B cell (primary cell): ENCODE measurements at regions not wholly inside any gene's neighbourhood (a gene's known extent, or its start where the extent isn't known, plus 50 kb on each side); places are given as distances from the start of the nearest gene placed in this dataset.

ENCODE experiments used
- ATAC-seq: fragments of 200-7000 bp; cut with Tn5 transposase; one replicate; pipeline ENCODE4 v1.10.0; 2021; ENCODE audit warnings: low read depth, mild to moderate bottlenecking, moderate number of reproducible peaks, moderate library complexity
- CTCF ChIA-PET: fragments of 350-600 bp; sonication (Branson Sonifier 250); formaldehyde crosslinking; loops from one replicate; lab custom pipeline; 2021; ENCODE audit warnings: antibody characterized with exemption, inconsistent platforms; lab: Charles Lee
- POLR2A ChIA-PET: fragments of 350-600 bp; sonication (Branson Sonifier 250); formaldehyde crosslinking; loops from one replicate; lab custom pipeline; 2021; ENCODE audit warnings: antibody characterized with exemption; lab: Charles Lee
- DNase-seq: peaks from one replicate; pipeline ENCODE4 v3.0.0; 2013
- H2AFZ ChIP-seq: 2 replicates; pipeline ENCODE4 v1.6.1; 2012; ENCODE audit warnings: mild to moderate bottlenecking, low read depth, low read length; ENCODE audit not compliant: insufficient read depth, poor library complexity, severe bottlenecking
- H3K27ac ChIP-seq, 2 donors: 1 replicate in 1 of 2; 2 replicates in 1 of 2; pipeline ENCODE4 v1.5.1; 2012 to 2013; ENCODE audit warnings: low read length in 2 of 2, mild to moderate bottlenecking in 2 of 2, moderate library complexity in 1 of 2
- H3K27me3 ChIP-seq, 4 experiments: fragments of 200-600 bp in 1 of 4; sonication (generic) in 1 of 4; replicated peaks in 1 of 4; 1 replicate in 2 of 4; 2 replicates in 2 of 4; pipeline versions ENCODE4 v1.6.1 to v1.7.0; 2013 to 2016; ENCODE audit warnings: low read length in 3 of 4, mild to moderate bottlenecking in 2 of 4, mixed read lengths in 1 of 4, moderate library complexity in 1 of 4; ENCODE audit not compliant: insufficient read depth in 4 of 4, control insufficient read depth in 3 of 4; ENCODE audit errors: control extremely low read depth in 1 of 4
- H3K36me3 ChIP-seq, 2 experiments: replicated peaks in 1 of 2; 1 replicate in 1 of 2; 2 replicates in 1 of 2; pipeline versions ENCODE4 v1.6.1 to v1.7.1; 2013; ENCODE audit warnings: low read length in 1 of 2; ENCODE audit not compliant: insufficient read depth in 2 of 2, control insufficient read depth in 1 of 2; ENCODE audit errors: control extremely low read depth in 1 of 2, extremely low read depth in 1 of 2
- H3K4me1 ChIP-seq, 2 donors: fragments of 200-600 bp in 1 of 2; sonication (generic) in 1 of 2; 1 replicate in 1 of 2; 2 replicates in 1 of 2; pipeline versions ENCODE4 v1.5.1 to v1.6.1; 2013 to 2017; ENCODE audit warnings: low read length in 2 of 2; ENCODE audit not compliant: control insufficient read depth in 2 of 2, insufficient read depth in 2 of 2
- H3K4me2 ChIP-seq: replicated peaks from 2 replicates; pipeline ENCODE3; 2012; ENCODE audit warnings: mild to moderate bottlenecking, low read depth, low read length; ENCODE audit not compliant: poor library complexity, severe bottlenecking
- H3K4me3 ChIP-seq, 5 experiments: fragments of 200-600 bp in 1 of 5; sonication (generic) in 1 of 5; 1 replicate in 3 of 5; 2 replicates in 2 of 5; pipeline versions ENCODE4 v1.5.1 to v1.7.0; 2011 to 2016; ENCODE audit warnings: low read length in 4 of 5, mild to moderate bottlenecking in 4 of 5, low read depth in 2 of 5, control low read depth in 1 of 5, moderate library complexity in 1 of 5; ENCODE audit not compliant: insufficient read depth in 1 of 5; ENCODE audit errors: control extremely low read depth in 1 of 5, extremely low read depth in 1 of 5
- H3K79me2 ChIP-seq: fragments of 200-600 bp; sonication (generic); one replicate; pipeline ENCODE4 v1.6.0; 2016; ENCODE audit warnings: low read length; ENCODE audit not compliant: control insufficient read depth, insufficient read depth
- H3K9ac ChIP-seq: fragments of 200-600 bp; sonication (generic); 2 replicates; pipeline ENCODE4 v1.6.1; 2017; ENCODE audit warnings: mild to moderate bottlenecking, low read length, moderate library complexity
- H3K9me3 ChIP-seq, 3 donors: one replicate each; pipeline versions ENCODE4 v1.6.1 to v1.7.1; 2013; ENCODE audit warnings: low read length in 2 of 3; ENCODE audit not compliant: control insufficient read depth in 2 of 3, insufficient read depth in 1 of 3; ENCODE audit errors: control extremely low read depth in 1 of 3
- H4K20me1 ChIP-seq: 2 replicates; pipeline ENCODE4 v1.6.0; 2012; ENCODE audit warnings: mild to moderate bottlenecking, low read length; ENCODE audit not compliant: insufficient read depth, control insufficient read depth, poor library complexity, severe bottlenecking
- H3K27ac Mint-ChIP-seq: one replicate; pipeline ENCODE4 v1.8.0; 2021; ENCODE audit warnings: mixed read lengths
- H3K27me3 Mint-ChIP-seq: one replicate; pipeline ENCODE4 v1.8.0; 2021; ENCODE audit warnings: mixed read lengths
- H3K4me1 Mint-ChIP-seq: one replicate; pipeline ENCODE4 v1.8.0; 2021; ENCODE audit warnings: mixed read lengths
- H3K4me3 Mint-ChIP-seq: one replicate; pipeline ENCODE4 v1.8.0; 2021; ENCODE audit warnings: mixed read lengths
- H3K9me3 Mint-ChIP-seq: one replicate; pipeline ENCODE4 v1.8.0; 2022; ENCODE audit warnings: mixed read lengths; ENCODE audit not compliant: insufficient read depth
- EZH2 ChIP-seq: IDR thresholded peaks from 2 replicates; pipeline ENCODE4 v1.6.1; 2012; ENCODE audit warnings: borderline replicate concordance, low read depth, mild to moderate bottlenecking, moderate library complexity, low read length; ENCODE audit not compliant: insufficient read depth, poor library complexity, severe bottlenecking
- WGBS: methylation state at CpG from one replicate; pipeline ENCODE4 v1.1.5; 2013; ENCODE audit warnings: missing lambda C conversion rate; ENCODE audit not compliant: insufficient coverage; 5-methylcytosine and 5-hydroxymethylcytosine counted together
- intact Hi-C: fragments of 100-400 bp; cut with micrococcal nuclease; formaldehyde crosslinking; loops from one replicate; pipeline ENCODE4 v1.10.0; 2022
- TF ChIP-seq, protein P1 (sequence below): fragments of 200-600 bp; IDR thresholded peaks from one replicate; pipeline ENCODE4 v1.8.0; 2022; ENCODE audit warnings: antibody characterized with exemption, mild to moderate bottlenecking

DNA sequence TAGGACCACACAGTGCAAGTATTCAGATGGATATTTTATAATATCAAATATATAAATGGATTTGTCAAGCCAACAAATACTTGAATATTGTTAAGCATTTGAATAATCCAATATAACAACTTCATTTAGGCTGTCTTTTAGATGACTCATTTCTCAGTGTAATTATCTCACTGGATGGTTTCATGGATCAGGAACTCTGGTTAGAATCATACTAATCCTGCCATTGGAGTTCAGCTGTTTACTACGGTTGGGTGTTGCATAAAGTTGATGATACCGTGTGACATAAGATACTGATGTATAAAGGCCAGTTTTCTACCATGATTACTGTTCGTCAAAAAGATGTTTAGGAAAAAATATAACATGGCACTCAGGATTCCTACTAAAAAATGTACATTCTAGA is 196.3 kb downstream of the TSHZ3 start:
- H3K4me2 ChIP-seq = no peak overlapping the region
- no peak for TF ChIP-seq EZH2
- TF ChIP-seq, protein P1, sequence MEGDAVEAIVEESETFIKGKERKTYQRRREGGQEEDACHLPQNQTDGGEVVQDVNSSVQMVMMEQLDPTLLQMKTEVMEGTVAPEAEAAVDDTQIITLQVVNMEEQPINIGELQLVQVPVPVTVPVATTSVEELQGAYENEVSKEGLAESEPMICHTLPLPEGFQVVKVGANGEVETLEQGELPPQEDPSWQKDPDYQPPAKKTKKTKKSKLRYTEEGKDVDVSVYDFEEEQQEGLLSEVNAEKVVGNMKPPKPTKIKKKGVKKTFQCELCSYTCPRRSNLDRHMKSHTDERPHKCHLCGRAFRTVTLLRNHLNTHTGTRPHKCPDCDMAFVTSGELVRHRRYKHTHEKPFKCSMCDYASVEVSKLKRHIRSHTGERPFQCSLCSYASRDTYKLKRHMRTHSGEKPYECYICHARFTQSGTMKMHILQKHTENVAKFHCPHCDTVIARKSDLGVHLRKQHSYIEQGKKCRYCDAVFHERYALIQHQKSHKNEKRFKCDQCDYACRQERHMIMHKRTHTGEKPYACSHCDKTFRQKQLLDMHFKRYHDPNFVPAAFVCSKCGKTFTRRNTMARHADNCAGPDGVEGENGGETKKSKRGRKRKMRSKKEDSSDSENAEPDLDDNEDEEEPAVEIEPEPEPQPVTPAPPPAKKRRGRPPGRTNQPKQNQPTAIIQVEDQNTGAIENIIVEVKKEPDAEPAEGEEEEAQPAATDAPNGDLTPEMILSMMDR = no peak
- H3K4me3 ChIP-seq = no peak overlapping the region
- Mint-ChIP-seq H3K9me3 (peaks cover 2% of the 10 kb centered on the region), H3K4me1 (no peaks in the 10 kb centered on the region), H3K27ac (no peak overlapping the region), H3K4me3 (no peak overlapping the region), H3K27me3 (no peaks in the 10 kb centered on the region)
- H2AFZ ChIP-seq = no peak overlapping the region
- WGBS = no CpG with 5 or more reads among the region's 3 CpGs
- H3K27me3 ChIP-seq = no peaks in the 10 kb centered on the region
- intact Hi-C loops = no loop called here
- CTCF ChIA-PET = no interaction called here
- DNase-seq (no peak), ATAC-seq (no peak)
- H3K9ac ChIP-seq = no peak overlapping the region
- H3K36me3 ChIP-seq = no peaks in the 10 kb centered on the region
- no peak overlapping the region for H3K27ac ChIP-seq
- no peaks in the 10 kb centered on the region for H3K4me1 ChIP-seq
- POLR2A ChIA-PET = no interaction called here
- H3K9me3 ChIP-seq = peaks cover 0 to 18% (median 0%) of the 10 kb centered on the region in 3 donors
- H4K20me1 ChIP-seq = no peaks in the 10 kb centered on the region
- H3K79me2 ChIP-seq = no peaks in the 10 kb centered on the region

DNA sequence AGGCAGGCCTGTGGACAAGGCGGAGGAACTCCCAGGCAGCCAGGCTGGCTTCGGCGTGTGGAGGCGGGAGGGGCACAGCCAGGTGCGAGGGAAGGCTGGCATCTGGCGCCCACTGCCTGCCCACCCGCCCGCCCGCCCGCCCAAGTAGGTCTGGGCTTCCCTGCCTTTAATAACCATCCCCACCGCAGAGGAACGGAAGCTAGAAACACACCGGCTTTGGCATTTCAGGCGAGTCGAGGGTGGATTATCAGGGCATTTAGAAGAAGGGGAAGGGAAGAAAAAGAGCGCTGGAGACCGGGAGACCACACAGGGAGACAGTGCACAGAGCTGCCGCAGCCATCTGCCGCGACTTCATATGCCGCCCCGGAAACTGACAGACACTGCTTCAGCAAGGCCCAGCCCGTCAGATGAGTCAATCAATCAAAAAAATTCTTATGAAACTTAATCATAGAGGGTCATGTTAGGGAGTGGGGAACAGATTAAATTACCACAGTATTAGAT is 199.7 kb downstream of the TSHZ3 start:
- H3K27me3 ChIP-seq = no peaks in the 10 kb centered on the region
- H3K9me3 ChIP-seq = peaks cover 0 to 28% (median 0%) of the 10 kb centered on the region in 3 donors
- ChIA-PET CTCF (no interaction called here), POLR2A (no interaction called here)
- Mint-ChIP-seq H3K9me3 (peaks cover 2% of the 10 kb centered on the region), H3K4me3 (no peak overlapping the region), H3K27me3 (no peaks in the 10 kb centered on the region), H3K27ac (no peak overlapping the region), H3K4me1 (no peaks in the 10 kb centered on the region)
- DNase-seq = no peak
- H3K79me2 ChIP-seq = no peaks in the 10 kb centered on the region
- ATAC-seq = no peak
- H3K9ac ChIP-seq = no peak overlapping the region
- no peak overlapping the region for H3K27ac ChIP-seq
- intact Hi-C loops = no loop called here
- no peak overlapping the region for H3K4me2 ChIP-seq
- TF ChIP-seq, protein P1 = no peak
- TF ChIP-seq EZH2 = no peak
- H4K20me1 ChIP-seq = no peaks in the 10 kb centered on the region
- H3K4me1 ChIP-seq = no peaks in the 10 kb centered on the region
- WGBS = 96% methylated on average over 8 of the region's 23 CpGs
- H2AFZ ChIP-seq = no peak overlapping the region
- no peak overlapping the region for H3K4me3 ChIP-seq
- H3K36me3 ChIP-seq = no peaks in the 10 kb centered on the region
